Femur (tissue), 1 donor: ENCODE measurements at regions not wholly inside any gene's neighbourhood (a gene's known extent, or its start where the extent isn't known, plus 50 kb on each side); places are given as distances from the start of the nearest gene placed in this dataset.

Experiments used
- DNase-seq: peaks from one replicate; pipeline ENCODE4 v3.0.0-alpha.2; 2017

GRCh38 chr13:111559612-111560403, 239.4 kb downstream of the TEX29 start:
- DNase-seq: no peak

- no peak for DNase-seq
Observed at GRCh38 chr13:111561091-111561781, 240.8 kb downstream of the TEX29 start.

GRCh38 chr13:111562716-111563115, 242.3 kb downstream of the TEX29 start:
- no peak for DNase-seq

- no peak for DNase-seq
Observed at GRCh38 chr13:111564606-111565005, 244.2 kb downstream of the TEX29 start.

- no peak for DNase-seq
Observed at GRCh38 chr13:111565400-111565799, 245.0 kb downstream of the TEX29 start.

- no peak for DNase-seq
Observed at GRCh38 chr13:111566567-111566966, 246.1 kb downstream of the TEX29 start.

- DNase-seq: no peak
Observed at GRCh38 chr13:111567637-111568036, 247.2 kb downstream of the TEX29 start.

GRCh38 chr13:111568290-111568689, 247.8 kb downstream of the TEX29 start:
- DNase-seq: no peak

- DNase-seq: no peak
Observed at GRCh38 chr13:111570911-111571310, 250.5 kb downstream of the TEX29 start.

GRCh38 chr13:111572956-111573761, 252.7 kb downstream of the TEX29 start:
- DNase-seq: no peak

GRCh38 chr13:111573801-111574200, 253.4 kb downstream of the TEX29 start:
- DNase-seq: no peak

GRCh38 chr13:111575276-111575675, 254.8 kb downstream of the TEX29 start:
- DNase-seq: no peak

GRCh38 chr13:111575719-111576118, 255.3 kb downstream of the TEX29 start:
- no peak for DNase-seq

- no peak for DNase-seq
Observed at GRCh38 chr13:111577208-111577828, 256.9 kb downstream of the TEX29 start.

- no peak for DNase-seq
Observed at GRCh38 chr13:111577956-111578605, 257.6 kb downstream of the TEX29 start.

GRCh38 chr13:111584101-111584672, 263.7 kb downstream of the TEX29 start:
- no peak for DNase-seq

GRCh38 chr13:111584870-111585269, 264.4 kb downstream of the TEX29 start:
- no peak for DNase-seq

GRCh38 chr13:111586291-111586690, 265.8 kb downstream of the TEX29 start:
- DNase-seq: no peak

- DNase-seq: no peak
Observed at GRCh38 chr13:111587249-111587648, 266.8 kb downstream of the TEX29 start.

GRCh38 chr13:111589321-111589720, 268.9 kb downstream of the TEX29 start:
- DNase-seq: no peak

- no peak for DNase-seq
Observed at GRCh38 chr13:111589992-111590391, 269.6 kb downstream of the TEX29 start.

- no peak for DNase-seq
Observed at GRCh38 chr13:111590796-111591195, 270.4 kb downstream of the TEX29 start.
